WTC11 (cell line): ENCODE measurements at regions not wholly inside any gene's neighbourhood (a gene's known extent, or its start where the extent isn't known, plus 50 kb on each side); places are given as distances from the start of the nearest gene placed in this dataset.

ENCODE experiments used
- ATAC-seq: fragments of 200-7000 bp; cut with Tn5 transposase; 2 replicates; pipeline ENCODE4 v1.10.0; 2021; ENCODE audit warnings: mild to moderate bottlenecking, moderate library complexity
- CTCF ChIA-PET: fragments of 300-600 bp; sonication (Branson Sonifier 250); formaldehyde crosslinking; loops from one replicate; lab custom pipeline; 2021; ENCODE audit warnings: antibody characterized with exemption; lab: Charles Lee
- POLR2A ChIA-PET: fragments of 350-600 bp; sonication (Branson Sonifier 250); formaldehyde crosslinking; loops from one replicate; lab custom pipeline; 2021; ENCODE audit warnings: antibody characterized with exemption; lab: Charles Lee
- DNase-seq: peaks from one replicate; pipeline ENCODE4 v3.0.0; 2021; ENCODE audit warnings: low spot score
- H3K27ac Mint-ChIP-seq: 2 replicates; pipeline ENCODE4 v1.8.0; 2021; ENCODE audit warnings: mixed read lengths
- H3K27me3 Mint-ChIP-seq: 2 replicates; pipeline ENCODE4 v1.8.0; 2021; ENCODE audit warnings: low read depth, mild to moderate bottlenecking, moderate library complexity, mixed read lengths
- H3K36me3 Mint-ChIP-seq: 2 replicates; pipeline ENCODE4 v1.8.0; 2021; ENCODE audit warnings: mixed read lengths
- H3K4me1 Mint-ChIP-seq: 2 replicates; pipeline ENCODE4 v1.8.0; 2022; ENCODE audit warnings: mixed read lengths
- H3K4me3 Mint-ChIP-seq: 2 replicates; pipeline ENCODE4 v1.8.0; 2021; ENCODE audit warnings: mild to moderate bottlenecking, moderate library complexity, mixed read lengths
- H3K9me3 Mint-ChIP-seq: 2 replicates; pipeline ENCODE4 v1.8.0; 2021; ENCODE audit warnings: mixed read lengths
- CBFB ChIP-seq: sonication (generic); formaldehyde crosslinking; IDR thresholded peaks from 2 replicates; pipeline ENCODE4 v1.8.1; 2022; ENCODE audit warnings: mild to moderate bottlenecking, low read depth, missing genetic modification reagents
- E2F1 ChIP-seq: sonication (generic); formaldehyde crosslinking; IDR thresholded peaks from 2 replicates; pipeline ENCODE4 v1.8.0; 2022; ENCODE audit warnings: mild to moderate bottlenecking, missing genetic modification reagents
- ERG ChIP-seq: fragments of 250-450 bp; sonication (Bioruptor Pico); IDR thresholded peaks from 2 replicates; pipeline ENCODE4 v1.8.0; 2021; ENCODE audit warnings: mild to moderate bottlenecking
- GRHL2 ChIP-seq: fragments of 250-450 bp; sonication (Bioruptor Pico); IDR thresholded peaks from 2 replicates; pipeline ENCODE4 v1.8.0; 2022; ENCODE audit warnings: mild to moderate bottlenecking, moderate library complexity; ENCODE audit not compliant: insufficient replicate concordance, severe bottlenecking
- IRF1 ChIP-seq: sonication (generic); formaldehyde crosslinking; IDR thresholded peaks from 2 replicates; pipeline ENCODE4 v1.8.0; 2023; ENCODE audit warnings: missing genetic modification reagents
- JUN ChIP-seq: sonication (generic); formaldehyde crosslinking; IDR thresholded peaks from 2 replicates; pipeline ENCODE4 v1.8.0; 2023; ENCODE audit warnings: mild to moderate bottlenecking, missing genetic modification reagents
- MXD4 ChIP-seq: fragments of 250-450 bp; sonication (Bioruptor Pico); IDR thresholded peaks from 2 replicates; pipeline ENCODE4 v1.8.0; 2021; ENCODE audit warnings: mild to moderate bottlenecking, moderate library complexity, borderline replicate concordance
- MYBL2 ChIP-seq: sonication (generic); formaldehyde crosslinking; IDR thresholded peaks from 2 replicates; pipeline ENCODE4 v1.8.1; 2023; ENCODE audit warnings: mild to moderate bottlenecking, moderate library complexity, missing genetic modification reagents
- NR3C1 ChIP-seq: sonication (generic); formaldehyde crosslinking; conservative IDR thresholded peaks from 2 replicates; pipeline ENCODE4 v1.8.1; 2023; ENCODE audit warnings: low read depth, mild to moderate bottlenecking, missing genetic modification reagents
- OVOL2 ChIP-seq: fragments of 250-450 bp; sonication (Bioruptor Pico); IDR thresholded peaks from 2 replicates; pipeline ENCODE4 v1.9.0; 2021; ENCODE audit warnings: mild to moderate bottlenecking, borderline replicate concordance
- PRRX2 ChIP-seq: fragments of 250-450 bp; sonication (Bioruptor Pico); IDR thresholded peaks from 2 replicates; pipeline ENCODE4 v1.8.0; 2021; ENCODE audit warnings: mild to moderate bottlenecking
- RELA ChIP-seq: sonication (generic); formaldehyde crosslinking; IDR thresholded peaks from 2 replicates; pipeline ENCODE4 v1.8.1; 2022; ENCODE audit warnings: missing genetic modification reagents, mild to moderate bottlenecking, borderline replicate concordance
- SMAD3 ChIP-seq: sonication (generic); formaldehyde crosslinking; IDR thresholded peaks from 2 replicates; pipeline ENCODE4 v1.8.0; 2022; ENCODE audit warnings: missing genetic modification reagents, mild to moderate bottlenecking, borderline replicate concordance
- SOX15 ChIP-seq: fragments of 250-450 bp; sonication (Bioruptor Pico); IDR thresholded peaks from 2 replicates; pipeline ENCODE4 v1.9.0; 2021; ENCODE audit warnings: mild to moderate bottlenecking
- TCF7 ChIP-seq: sonication (generic); formaldehyde crosslinking; IDR thresholded peaks from 2 replicates; pipeline ENCODE4 v1.8.0; 2022; ENCODE audit warnings: mild to moderate bottlenecking, low read depth, missing genetic modification reagents, moderate library complexity
- ZNF671 ChIP-seq: fragments of 250-450 bp; sonication (Bioruptor Pico); IDR thresholded peaks from 2 replicates; pipeline ENCODE4 v1.8.0; 2021; ENCODE audit warnings: mild to moderate bottlenecking
- TF ChIP-seq, protein P1 (sequence below): sonication (generic); formaldehyde crosslinking; IDR thresholded peaks from 2 replicates; pipeline ENCODE4 v1.8.1; 2023; ENCODE audit warnings: mild to moderate bottlenecking, missing genetic modification reagents, borderline replicate concordance
- TF ChIP-seq, protein P2 (sequence below): sonication (generic); formaldehyde crosslinking; IDR thresholded peaks from 2 replicates; pipeline ENCODE4 v1.8.1; 2023; ENCODE audit warnings: mild to moderate bottlenecking, missing genetic modification reagents
- TF ChIP-seq, protein P3 (sequence below): sonication (generic); formaldehyde crosslinking; IDR thresholded peaks from 2 replicates; pipeline ENCODE4 v1.8.1; 2022; ENCODE audit warnings: mild to moderate bottlenecking, missing genetic modification reagents, moderate library complexity, borderline replicate concordance
- TF ChIP-seq, protein P4 (sequence below): fragments of 250-450 bp; sonication (Bioruptor Pico); IDR thresholded peaks from 2 replicates; pipeline ENCODE4 v1.9.0; 2021; ENCODE audit warnings: moderate library complexity, mild to moderate bottlenecking, inconsistent platforms, borderline replicate concordance

GRCh38 chr14:27927519-27927918, 839.1 kb upstream of the FOXG1 start:
- Mint-ChIP-seq H3K4me3 (no peak overlapping the region), H3K4me1 (peaks cover 16% of the 10 kb centered on the region), H3K36me3 (peaks cover 10% of the 10 kb centered on the region), H3K9me3 (peaks cover 12% of the 10 kb centered on the region), H3K27ac (no peak overlapping the region), H3K27me3 (no peaks in the 10 kb centered on the region)
- CTCF ChIA-PET: no interaction called here
- ATAC-seq (no peak), DNase-seq (no peak)
- POLR2A ChIA-PET: no interaction called here
- no peak for TF ChIP-seq JUN (CRISPR knock-in tag)

GRCh38 chr14:27929797-27930347, 836.7 kb upstream of the FOXG1 start:
- ChIA-PET POLR2A (no interaction called here), CTCF (no interaction called here)
- ATAC-seq (no peak), DNase-seq (no peak)
- no peak overlapping the region for H3K4me3 Mint-ChIP-seq
- peaks cover 7% of the 10 kb centered on the region for H3K9me3 Mint-ChIP-seq
- H3K27ac Mint-ChIP-seq: no peak overlapping the region
- no peaks in the 10 kb centered on the region for H3K36me3 Mint-ChIP-seq
- no peak for TF ChIP-seq IRF1
- TF ChIP-seq, protein P1, sequence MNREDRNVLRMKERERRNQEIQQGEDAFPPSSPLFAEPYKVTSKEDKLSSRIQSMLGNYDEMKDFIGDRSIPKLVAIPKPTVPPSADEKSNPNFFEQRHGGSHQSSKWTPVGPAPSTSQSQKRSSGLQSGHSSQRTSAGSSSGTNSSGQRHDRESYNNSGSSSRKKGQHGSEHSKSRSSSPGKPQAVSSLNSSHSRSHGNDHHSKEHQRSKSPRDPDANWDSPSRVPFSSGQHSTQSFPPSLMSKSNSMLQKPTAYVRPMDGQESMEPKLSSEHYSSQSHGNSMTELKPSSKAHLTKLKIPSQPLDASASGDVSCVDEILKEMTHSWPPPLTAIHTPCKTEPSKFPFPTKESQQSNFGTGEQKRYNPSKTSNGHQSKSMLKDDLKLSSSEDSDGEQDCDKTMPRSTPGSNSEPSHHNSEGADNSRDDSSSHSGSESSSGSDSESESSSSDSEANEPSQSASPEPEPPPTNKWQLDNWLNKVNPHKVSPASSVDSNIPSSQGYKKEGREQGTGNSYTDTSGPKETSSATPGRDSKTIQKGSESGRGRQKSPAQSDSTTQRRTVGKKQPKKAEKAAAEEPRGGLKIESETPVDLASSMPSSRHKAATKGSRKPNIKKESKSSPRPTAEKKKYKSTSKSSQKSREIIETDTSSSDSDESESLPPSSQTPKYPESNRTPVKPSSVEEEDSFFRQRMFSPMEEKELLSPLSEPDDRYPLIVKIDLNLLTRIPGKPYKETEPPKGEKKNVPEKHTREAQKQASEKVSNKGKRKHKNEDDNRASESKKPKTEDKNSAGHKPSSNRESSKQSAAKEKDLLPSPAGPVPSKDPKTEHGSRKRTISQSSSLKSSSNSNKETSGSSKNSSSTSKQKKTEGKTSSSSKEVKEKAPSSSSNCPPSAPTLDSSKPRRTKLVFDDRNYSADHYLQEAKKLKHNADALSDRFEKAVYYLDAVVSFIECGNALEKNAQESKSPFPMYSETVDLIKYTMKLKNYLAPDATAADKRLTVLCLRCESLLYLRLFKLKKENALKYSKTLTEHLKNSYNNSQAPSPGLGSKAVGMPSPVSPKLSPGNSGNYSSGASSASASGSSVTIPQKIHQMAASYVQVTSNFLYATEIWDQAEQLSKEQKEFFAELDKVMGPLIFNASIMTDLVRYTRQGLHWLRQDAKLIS (CRISPR knock-in tag): no peak
- TF ChIP-seq, protein P2, sequence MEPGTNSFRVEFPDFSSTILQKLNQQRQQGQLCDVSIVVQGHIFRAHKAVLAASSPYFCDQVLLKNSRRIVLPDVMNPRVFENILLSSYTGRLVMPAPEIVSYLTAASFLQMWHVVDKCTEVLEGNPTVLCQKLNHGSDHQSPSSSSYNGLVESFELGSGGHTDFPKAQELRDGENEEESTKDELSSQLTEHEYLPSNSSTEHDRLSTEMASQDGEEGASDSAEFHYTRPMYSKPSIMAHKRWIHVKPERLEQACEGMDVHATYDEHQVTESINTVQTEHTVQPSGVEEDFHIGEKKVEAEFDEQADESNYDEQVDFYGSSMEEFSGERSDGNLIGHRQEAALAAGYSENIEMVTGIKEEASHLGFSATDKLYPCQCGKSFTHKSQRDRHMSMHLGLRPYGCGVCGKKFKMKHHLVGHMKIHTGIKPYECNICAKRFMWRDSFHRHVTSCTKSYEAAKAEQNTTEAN (CRISPR knock-in tag): no peak
- TF ChIP-seq, protein P3, sequence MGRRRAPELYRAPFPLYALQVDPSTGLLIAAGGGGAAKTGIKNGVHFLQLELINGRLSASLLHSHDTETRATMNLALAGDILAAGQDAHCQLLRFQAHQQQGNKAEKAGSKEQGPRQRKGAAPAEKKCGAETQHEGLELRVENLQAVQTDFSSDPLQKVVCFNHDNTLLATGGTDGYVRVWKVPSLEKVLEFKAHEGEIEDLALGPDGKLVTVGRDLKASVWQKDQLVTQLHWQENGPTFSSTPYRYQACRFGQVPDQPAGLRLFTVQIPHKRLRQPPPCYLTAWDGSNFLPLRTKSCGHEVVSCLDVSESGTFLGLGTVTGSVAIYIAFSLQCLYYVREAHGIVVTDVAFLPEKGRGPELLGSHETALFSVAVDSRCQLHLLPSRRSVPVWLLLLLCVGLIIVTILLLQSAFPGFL (CRISPR knock-in tag): no peak
- TF ChIP-seq GRHL2 (CRISPR knock-in tag): no peak
- no peak for TF ChIP-seq SMAD3
- TF ChIP-seq MYBL2: no peak
- no peak for TF ChIP-seq NR3C1 (CRISPR knock-in tag)
- TF ChIP-seq TCF7 (CRISPR knock-in tag): no peak
- no peak for TF ChIP-seq OVOL2 (CRISPR knock-in tag)
- no peak for TF ChIP-seq ZNF671 (CRISPR knock-in tag)
- TF ChIP-seq CBFB: no peak
- TF ChIP-seq E2F1: no peak
- TF ChIP-seq SOX15 (CRISPR knock-in tag): no peak
- H3K27me3 Mint-ChIP-seq: no peaks in the 10 kb centered on the region
- peaks cover 16% of the 10 kb centered on the region for H3K4me1 Mint-ChIP-seq

- no peaks in the 10 kb centered on the region for H3K27me3 Mint-ChIP-seq
- H3K9me3 Mint-ChIP-seq: peaks cover 34% of the 10 kb centered on the region
- no peak overlapping the region for H3K27ac Mint-ChIP-seq
- POLR2A ChIA-PET: no interaction called here
- H3K36me3 Mint-ChIP-seq: peaks cover 7% of the 10 kb centered on the region
- ATAC-seq (no peak), DNase-seq (no peak)
- no peak overlapping the region for H3K4me3 Mint-ChIP-seq
- CTCF ChIA-PET: no interaction called here
- H3K4me1 Mint-ChIP-seq: peaks cover 2% of the 10 kb centered on the region; the same call in 1 of the 2 replicates
- TF ChIP-seq RELA (CRISPR knock-in tag) (no peak), PRRX2 (CRISPR knock-in tag) (no peak), MXD4 (no peak), ERG (CRISPR knock-in tag) (no peak), IRF1 (no peak)
- TF ChIP-seq, protein P4, sequence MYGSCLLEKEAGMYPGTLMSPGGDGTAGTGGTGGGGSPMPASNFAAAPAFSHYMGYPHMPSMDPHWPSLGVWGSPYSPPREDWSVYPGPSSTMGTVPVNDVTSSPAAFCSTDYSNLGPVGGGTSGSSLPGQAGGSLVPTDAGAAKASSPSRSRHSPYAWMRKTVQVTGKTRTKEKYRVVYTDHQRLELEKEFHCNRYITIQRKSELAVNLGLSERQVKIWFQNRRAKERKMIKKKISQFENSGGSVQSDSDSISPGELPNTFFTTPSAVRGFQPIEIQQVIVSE (CRISPR knock-in tag): no peak
These were observed 828.2 kb upstream of the FOXG1 start for GRCh38 chr14:27938392-27938791.
